ENCODE measurements at regions not wholly inside any gene's neighbourhood (a gene's known extent, or its start where the extent isn't known, plus 50 kb on each side); places are given as distances from the start of the nearest gene placed in this dataset.
A peak's percentile ranks its signal among the peaks of the same experiment; 100 is the strongest.

- no peak for DNase-seq (ENCODE audit: low spot score)
- no peaks in the 10 kb centered on the region for H3K27me3 ChIP-seq
- no peak overlapping the region for H3K27ac ChIP-seq
- peaks cover 36% of the 10 kb centered on the region for H3K4me1 ChIP-seq
- Mint-ChIP-seq H3K36me3 (no peaks in the 10 kb centered on the region), H3K9me3 (no peaks in the 10 kb centered on the region), H3K4me1 (peaks cover 39% of the 10 kb centered on the region), H3K27me3 (ENCODE audit: insufficient read depth, low read depth) (peaks cover 4% of the 10 kb centered on the region), H3K27ac (no peak overlapping the region), H3K4me3 (no peak overlapping the region)
- H2AFZ ChIP-seq (replicated peaks): no peak overlapping the region
- peak overlapping the region; percentile 22 for H3K4me2 ChIP-seq
- H4K20me1 ChIP-seq (ENCODE audit: low read depth): no peaks in the 10 kb centered on the region
- H3K9ac ChIP-seq: no peak overlapping the region
- no peaks in the 10 kb centered on the region for H3F3A ChIP-seq (ENCODE audit: low read depth)
- H3K9me3 ChIP-seq (ENCODE audit: low read depth): no peaks in the 10 kb centered on the region
- H3K36me3 ChIP-seq: no peaks in the 10 kb centered on the region
- no peaks in the 10 kb centered on the region for H3K79me2 ChIP-seq (ENCODE audit: low read depth)
- no peak overlapping the region for H3K4me3 ChIP-seq
- TF ChIP-seq EZH2 (IDR thresholded peaks at IDR 0.05): no peak
- TF ChIP-seq, protein P1, sequence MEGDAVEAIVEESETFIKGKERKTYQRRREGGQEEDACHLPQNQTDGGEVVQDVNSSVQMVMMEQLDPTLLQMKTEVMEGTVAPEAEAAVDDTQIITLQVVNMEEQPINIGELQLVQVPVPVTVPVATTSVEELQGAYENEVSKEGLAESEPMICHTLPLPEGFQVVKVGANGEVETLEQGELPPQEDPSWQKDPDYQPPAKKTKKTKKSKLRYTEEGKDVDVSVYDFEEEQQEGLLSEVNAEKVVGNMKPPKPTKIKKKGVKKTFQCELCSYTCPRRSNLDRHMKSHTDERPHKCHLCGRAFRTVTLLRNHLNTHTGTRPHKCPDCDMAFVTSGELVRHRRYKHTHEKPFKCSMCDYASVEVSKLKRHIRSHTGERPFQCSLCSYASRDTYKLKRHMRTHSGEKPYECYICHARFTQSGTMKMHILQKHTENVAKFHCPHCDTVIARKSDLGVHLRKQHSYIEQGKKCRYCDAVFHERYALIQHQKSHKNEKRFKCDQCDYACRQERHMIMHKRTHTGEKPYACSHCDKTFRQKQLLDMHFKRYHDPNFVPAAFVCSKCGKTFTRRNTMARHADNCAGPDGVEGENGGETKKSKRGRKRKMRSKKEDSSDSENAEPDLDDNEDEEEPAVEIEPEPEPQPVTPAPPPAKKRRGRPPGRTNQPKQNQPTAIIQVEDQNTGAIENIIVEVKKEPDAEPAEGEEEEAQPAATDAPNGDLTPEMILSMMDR (IDR thresholded peaks at IDR 0.05): no peak
- TF ChIP-seq EZH2phosphoT487 (IDR thresholded peaks at IDR 0.05): no peak
Measured at GRCh38 chr2:16948710-16949109, 283.1 kb upstream of the CYRIA start.

DNA sequence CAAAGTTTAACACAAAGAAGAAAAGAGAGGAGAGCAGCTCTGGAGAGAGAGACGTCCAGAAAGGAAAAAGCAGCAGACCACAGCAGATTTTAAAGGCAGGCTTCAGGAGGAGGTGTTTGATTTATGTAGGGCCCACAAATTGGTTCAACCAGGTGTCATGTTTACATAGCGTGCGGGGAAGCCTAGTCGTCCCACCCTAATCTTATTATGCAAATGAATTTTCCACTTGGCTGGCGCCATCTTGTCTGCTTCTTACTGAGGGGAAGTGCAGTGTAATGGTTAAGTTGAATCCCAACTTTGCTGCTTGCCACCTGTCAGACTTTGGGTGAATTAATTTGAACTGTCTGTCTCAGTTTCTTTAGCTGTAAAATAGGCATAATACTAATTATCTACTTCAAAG, 282.4 kb upstream of the CYRIA start:
- Mint-ChIP-seq H3K27me3 (ENCODE audit: insufficient read depth, low read depth) (peaks cover 4% of the 10 kb centered on the region), H3K9me3 (no peaks in the 10 kb centered on the region), H3K27ac (no peak overlapping the region), H3K4me3 (no peak overlapping the region), H3K36me3 (no peaks in the 10 kb centered on the region), H3K4me1 (peaks cover 39% of the 10 kb centered on the region)
- Histone ChIP-seq H3K36me3 (no peaks in the 10 kb centered on the region), H3F3A (ENCODE audit: low read depth) (no peaks in the 10 kb centered on the region), H2AFZ (replicated peaks) (no peak overlapping the region), H3K4me3 (no peak overlapping the region), H3K9ac (no peak overlapping the region), H3K4me2 (peak overlapping the region; percentile 22), H3K27ac (no peak overlapping the region), H4K20me1 (ENCODE audit: low read depth) (no peaks in the 10 kb centered on the region), H3K27me3 (no peaks in the 10 kb centered on the region), H3K9me3 (ENCODE audit: low read depth) (no peaks in the 10 kb centered on the region), H3K4me1 (peaks cover 36% of the 10 kb centered on the region), H3K79me2 (ENCODE audit: low read depth) (no peaks in the 10 kb centered on the region)
- peak; percentile 79 for DNase-seq (ENCODE audit: low spot score)
- TF ChIP-seq EZH2phosphoT487 (IDR thresholded peaks at IDR 0.05) (no peak), EZH2 (IDR thresholded peaks at IDR 0.05) (no peak)
- TF ChIP-seq, protein P1 (IDR thresholded peaks at IDR 0.05): no peak

- Mint-ChIP-seq H3K4me3 (no peak overlapping the region), H3K27me3 (ENCODE audit: insufficient read depth, low read depth) (peaks cover 4% of the 10 kb centered on the region), H3K36me3 (no peaks in the 10 kb centered on the region), H3K4me1 (peaks cover 7% of the 10 kb centered on the region), H3K27ac (no peak overlapping the region), H3K9me3 (no peaks in the 10 kb centered on the region)
- Histone ChIP-seq H3K4me1 (peaks cover 10% of the 10 kb centered on the region), H3K27ac (no peak overlapping the region), H3K36me3 (no peaks in the 10 kb centered on the region), H2AFZ (replicated peaks) (no peak overlapping the region), H3F3A (ENCODE audit: low read depth) (no peaks in the 10 kb centered on the region), H3K4me3 (no peak overlapping the region), H4K20me1 (ENCODE audit: low read depth) (no peaks in the 10 kb centered on the region), H3K9ac (no peak overlapping the region), H3K79me2 (ENCODE audit: low read depth) (no peaks in the 10 kb centered on the region), H3K27me3 (no peaks in the 10 kb centered on the region), H3K4me2 (no peak overlapping the region), H3K9me3 (ENCODE audit: low read depth) (no peaks in the 10 kb centered on the region)
- no peak for DNase-seq (ENCODE audit: low spot score)
- TF ChIP-seq EZH2 (IDR thresholded peaks at IDR 0.05) (no peak), EZH2phosphoT487 (IDR thresholded peaks at IDR 0.05) (no peak)
- TF ChIP-seq, protein P1 (IDR thresholded peaks at IDR 0.05): no peak
Measured at GRCh38 chr2:16943279-16943958, 277.8 kb upstream of the CYRIA start.

Data from neural progenitor cell (in vitro differentiated cells).